Testis (tissue), 2 donors: ENCODE measurements at regions not wholly inside any gene's neighbourhood (a gene's known extent, or its start where the extent isn't known, plus 50 kb on each side); places are given as distances from the start of the nearest gene placed in this dataset.

Experiments used
- POLR2A ChIP-seq: fragments of 450-650 bp; IDR thresholded peaks from one replicate; pipeline ENCODE4 v1.6.1; 2017; ENCODE audit warnings: antibody characterized with exemption, mild to moderate bottlenecking, moderate library complexity
- TF ChIP-seq, protein P1 (sequence below), 3 experiments: fragments of 450-650 bp in 2 of 3; fragments of 200-600 bp in 1 of 3; sonication (generic) in 1 of 3; IDR thresholded peaks; one replicate each; pipeline ENCODE4 v1.5.1; 2016 to 2019; ENCODE audit warnings: antibody characterized with exemption in 3 of 3, mild to moderate bottlenecking in 2 of 3, moderate library complexity in 1 of 3

DNA sequence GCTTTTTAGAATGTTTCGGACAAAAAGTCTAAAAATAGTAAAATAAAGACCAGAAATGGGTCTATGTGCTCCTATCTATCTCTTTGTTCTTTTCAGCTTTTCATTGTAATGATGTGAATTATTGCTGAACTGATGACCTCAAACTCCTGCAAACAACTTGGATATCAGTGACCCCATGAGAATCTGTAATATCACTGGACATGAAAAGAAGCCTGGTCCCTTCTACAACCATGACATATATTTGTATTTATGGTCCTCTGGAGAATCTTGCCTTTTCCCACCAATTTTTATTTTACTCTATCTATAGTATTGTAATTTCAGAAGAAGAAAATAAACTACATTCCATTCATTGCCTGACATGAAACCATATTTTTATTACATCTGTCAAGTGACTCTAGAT is 740.7 kb upstream of the CA10 start:
- TF ChIP-seq, protein P1, sequence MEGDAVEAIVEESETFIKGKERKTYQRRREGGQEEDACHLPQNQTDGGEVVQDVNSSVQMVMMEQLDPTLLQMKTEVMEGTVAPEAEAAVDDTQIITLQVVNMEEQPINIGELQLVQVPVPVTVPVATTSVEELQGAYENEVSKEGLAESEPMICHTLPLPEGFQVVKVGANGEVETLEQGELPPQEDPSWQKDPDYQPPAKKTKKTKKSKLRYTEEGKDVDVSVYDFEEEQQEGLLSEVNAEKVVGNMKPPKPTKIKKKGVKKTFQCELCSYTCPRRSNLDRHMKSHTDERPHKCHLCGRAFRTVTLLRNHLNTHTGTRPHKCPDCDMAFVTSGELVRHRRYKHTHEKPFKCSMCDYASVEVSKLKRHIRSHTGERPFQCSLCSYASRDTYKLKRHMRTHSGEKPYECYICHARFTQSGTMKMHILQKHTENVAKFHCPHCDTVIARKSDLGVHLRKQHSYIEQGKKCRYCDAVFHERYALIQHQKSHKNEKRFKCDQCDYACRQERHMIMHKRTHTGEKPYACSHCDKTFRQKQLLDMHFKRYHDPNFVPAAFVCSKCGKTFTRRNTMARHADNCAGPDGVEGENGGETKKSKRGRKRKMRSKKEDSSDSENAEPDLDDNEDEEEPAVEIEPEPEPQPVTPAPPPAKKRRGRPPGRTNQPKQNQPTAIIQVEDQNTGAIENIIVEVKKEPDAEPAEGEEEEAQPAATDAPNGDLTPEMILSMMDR (IDR thresholded peaks at IDR 0.05): no peak
- no peak for TF ChIP-seq POLR2A
